ENCODE measurements at regions not wholly inside any gene's neighbourhood (a gene's known extent, or its start where the extent isn't known, plus 50 kb on each side); places are given as distances from the start of the nearest gene placed in this dataset.

DNA sequence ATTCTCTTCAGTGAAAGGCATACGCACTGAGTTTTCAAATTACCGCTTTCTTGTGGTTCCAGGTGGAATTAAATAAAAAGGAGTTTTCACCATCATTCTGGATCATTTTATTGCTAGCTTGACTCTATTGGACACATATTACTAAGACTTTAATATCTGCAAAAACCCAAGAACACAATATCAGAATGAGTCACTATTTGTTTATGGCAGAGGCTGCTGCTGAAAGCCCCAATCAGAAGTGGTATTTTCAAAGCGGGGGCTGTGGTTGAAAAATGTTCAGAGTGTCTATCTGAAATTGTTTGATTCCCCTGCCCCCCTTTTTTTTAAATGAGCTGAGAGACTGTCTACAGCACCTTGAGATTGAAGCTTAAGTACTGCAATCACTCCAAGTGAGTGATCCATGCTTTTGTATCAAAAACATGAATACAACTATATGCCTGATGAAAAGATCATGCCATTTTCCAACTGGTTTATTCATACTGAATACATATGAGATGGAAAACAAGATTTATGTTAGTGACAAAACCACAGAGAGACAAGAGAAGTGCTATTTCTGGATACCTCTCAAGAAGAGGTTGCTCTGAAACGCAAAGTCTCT lies 376.4 kb downstream of the HTR7 start:
- Mint-ChIP-seq H3K4me1 (no peaks in the 10 kb centered on the region), H3K9me3 (ENCODE audit: insufficient read depth) (peaks cover 2% of the 10 kb centered on the region), H3K27me3 (peaks cover 4% of the 10 kb centered on the region), H3K27ac (no peak overlapping the region), H3K4me3 (no peak overlapping the region)
- Histone ChIP-seq H3K36me3 (replicated peaks in 1 of 2; ENCODE audit: control extremely low read depth in 1 of 2, control insufficient read depth in 1 of 2, extremely low read depth in 1 of 2, insufficient read depth in 2 of 2, low read length in 1 of 2) (no peaks in the 10 kb centered on the region), H3K4me3 (ENCODE audit: control extremely low read depth in 1 of 5, extremely low read depth in 1 of 5, insufficient read depth in 1 of 5, low read depth in 2 of 5, low read length in 4 of 5) (no peak overlapping the region), H3K4me1 (ENCODE audit: control insufficient read depth in 2 of 2, insufficient read depth in 2 of 2, low read length in 2 of 2) (no peaks in the 10 kb centered on the region), H3K27ac (ENCODE audit: low read length in 2 of 2) (no peak overlapping the region), H4K20me1 (ENCODE audit: control insufficient read depth, insufficient read depth, low read length, poor library complexity, severe bottlenecking) (no peaks in the 10 kb centered on the region), H3K79me2 (ENCODE audit: control insufficient read depth, insufficient read depth, low read length) (no peaks in the 10 kb centered on the region), H2AFZ (ENCODE audit: insufficient read depth, low read depth, low read length, poor library complexity, severe bottlenecking) (no peak overlapping the region), H3K9me3 (ENCODE audit: control extremely low read depth in 1 of 3, control insufficient read depth in 2 of 3, insufficient read depth in 1 of 3, low read length in 2 of 3) (no peaks in the 10 kb centered on the region), H3K9ac (ENCODE audit: low read length) (no peak overlapping the region), H3K4me2 (replicated peaks; ENCODE audit: low read depth, low read length, poor library complexity, severe bottlenecking) (no peak overlapping the region), H3K27me3 (replicated peaks in 1 of 4; ENCODE audit: control extremely low read depth in 1 of 4, control insufficient read depth in 3 of 4, insufficient read depth in 4 of 4, low read length in 3 of 4) (peaks cover 0 to 3% (median 1%) of the 10 kb centered on the region in 4 experiments)
- TF ChIP-seq CTCF (IDR thresholded peaks at IDR 0.05) (no peak), EZH2 (IDR thresholded peaks at IDR 0.05; ENCODE audit: borderline replicate concordance, insufficient read depth, low read depth, low read length, poor library complexity, severe bottlenecking) (no peak)
- CTCF ChIA-PET: no interaction called here
- DNase-seq (no peak), ATAC-seq (ENCODE audit: low read depth) (no peak)
- intact Hi-C loops (cut with micrococcal nuclease): no loop called here
- WGBS (ENCODE audit: insufficient coverage): 50% methylated on average over 1 of the region's 4 CpGs
- POLR2A ChIA-PET: no interaction called here

DNA sequence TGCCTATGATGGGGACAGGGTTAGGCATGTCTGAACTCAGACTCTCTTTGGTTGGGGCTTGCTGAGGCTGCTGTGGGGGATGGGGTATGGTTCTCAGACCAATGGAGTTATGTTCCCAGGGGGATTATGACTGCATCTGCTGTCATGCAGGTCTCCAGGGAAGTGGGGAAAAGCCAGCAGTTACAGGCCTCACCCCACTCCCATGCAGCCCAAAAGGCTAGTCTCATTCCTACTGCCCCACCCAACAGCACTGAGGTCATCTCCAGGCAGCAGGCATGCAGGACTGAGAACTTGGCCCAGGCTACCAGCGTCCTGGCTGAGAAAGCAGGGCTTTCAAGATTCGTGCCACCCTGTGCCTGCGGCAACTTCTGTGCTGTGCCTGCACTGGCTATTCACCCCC lies 373.3 kb downstream of the HTR7 start:
- Histone ChIP-seq H3K36me3 (replicated peaks in 1 of 2; ENCODE audit: control extremely low read depth in 1 of 2, control insufficient read depth in 1 of 2, extremely low read depth in 1 of 2, insufficient read depth in 2 of 2, low read length in 1 of 2) (no peaks in the 10 kb centered on the region), H2AFZ (ENCODE audit: insufficient read depth, low read depth, low read length, poor library complexity, severe bottlenecking) (no peak overlapping the region), H3K4me2 (replicated peaks; ENCODE audit: low read depth, low read length, poor library complexity, severe bottlenecking) (no peak overlapping the region), H3K27ac (ENCODE audit: low read length in 2 of 2) (no peak overlapping the region), H3K79me2 (ENCODE audit: control insufficient read depth, insufficient read depth, low read length) (no peaks in the 10 kb centered on the region), H3K4me3 (ENCODE audit: control extremely low read depth in 1 of 5, extremely low read depth in 1 of 5, insufficient read depth in 1 of 5, low read depth in 2 of 5, low read length in 4 of 5) (no peak overlapping the region), H3K27me3 (replicated peaks in 1 of 4; ENCODE audit: control extremely low read depth in 1 of 4, control insufficient read depth in 3 of 4, insufficient read depth in 4 of 4, low read length in 3 of 4) (peaks cover 0 to 3% (median 1%) of the 10 kb centered on the region in 4 experiments), H3K4me1 (ENCODE audit: control insufficient read depth in 2 of 2, insufficient read depth in 2 of 2, low read length in 2 of 2) (no peaks in the 10 kb centered on the region), H3K9me3 (ENCODE audit: control extremely low read depth in 1 of 3, control insufficient read depth in 2 of 3, insufficient read depth in 1 of 3, low read length in 2 of 3) (no peaks in the 10 kb centered on the region), H3K9ac (ENCODE audit: low read length) (no peak overlapping the region), H4K20me1 (ENCODE audit: control insufficient read depth, insufficient read depth, low read length, poor library complexity, severe bottlenecking) (no peaks in the 10 kb centered on the region)
- Mint-ChIP-seq H3K27me3 (peaks cover 13% of the 10 kb centered on the region), H3K9me3 (ENCODE audit: insufficient read depth) (peaks cover 2% of the 10 kb centered on the region), H3K27ac (no peak overlapping the region), H3K4me3 (no peak overlapping the region), H3K4me1 (no peaks in the 10 kb centered on the region)
- no peak for ATAC-seq (ENCODE audit: low read depth)
- 98% methylated on average over 3 of the region's 3 CpGs for WGBS (ENCODE audit: insufficient coverage)
- ChIA-PET CTCF (no interaction called here), POLR2A (no interaction called here)
- DNase-seq: no peak
- no peak for TF ChIP-seq CTCF (IDR thresholded peaks at IDR 0.05)
- no peak for TF ChIP-seq EZH2 (IDR thresholded peaks at IDR 0.05; ENCODE audit: borderline replicate concordance, insufficient read depth, low read depth, low read length, poor library complexity, severe bottlenecking)
- intact Hi-C loops (cut with micrococcal nuclease): no loop called here

Measured in B cell (primary cell).